NCI-H2196 (cell line): ENCODE measurements at regions not wholly inside any gene's neighbourhood (a gene's known extent, or its start where the extent isn't known, plus 50 kb on each side); places are given as distances from the start of the nearest gene placed in this dataset.

ENCODE experiments used
- DNase-seq: peaks from one replicate; lab custom pipeline; 2025; ENCODE audit not compliant: unreplicated experiment; lab: John Stamatoyannopoulos, UW

GRCh38 chr2:111219285-111219684 lies 98.6 kb downstream of the BCL2L11 start:
- DNase-seq = no peak

DNA sequence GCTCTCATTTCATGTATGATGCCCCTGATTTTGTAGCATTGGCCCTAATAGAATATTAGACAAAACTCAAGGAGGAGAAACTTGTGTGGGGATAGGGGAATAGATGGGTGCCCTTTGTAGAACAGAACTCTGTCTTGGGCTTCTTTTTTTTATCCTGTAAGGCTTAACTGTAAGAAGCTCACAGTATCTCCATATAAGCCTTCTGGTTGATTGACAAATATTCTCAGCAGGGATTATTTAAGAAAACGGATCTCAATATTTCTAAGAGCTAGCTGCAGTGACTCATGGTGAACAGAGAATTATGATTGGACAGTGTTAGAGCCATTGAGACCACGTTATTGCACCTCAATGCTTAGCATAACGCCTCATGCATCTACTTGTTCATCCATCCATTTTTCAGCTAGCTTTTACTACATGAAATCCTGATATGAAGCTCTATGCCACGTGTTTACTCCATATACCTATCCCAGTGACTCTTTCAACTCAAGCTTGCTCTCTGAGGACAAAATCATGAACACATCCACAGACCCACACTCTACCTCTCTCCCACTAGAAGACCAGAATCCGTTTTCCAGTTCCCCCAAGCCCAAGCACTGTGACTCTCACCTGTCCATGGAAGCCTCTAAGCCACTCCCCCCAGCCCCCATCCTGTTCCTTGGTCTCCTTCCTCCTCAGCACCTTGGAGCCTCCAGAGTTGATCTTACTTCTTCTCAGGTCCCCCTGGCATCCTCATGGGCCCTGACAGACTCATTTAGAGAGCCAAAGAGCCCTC lies 99.2 kb downstream of the BCL2L11 start:
- no peak for DNase-seq

- no peak for DNase-seq
Measured at GRCh38 chr2:111220962-111221361, 100.2 kb downstream of the BCL2L11 start.

DNA sequence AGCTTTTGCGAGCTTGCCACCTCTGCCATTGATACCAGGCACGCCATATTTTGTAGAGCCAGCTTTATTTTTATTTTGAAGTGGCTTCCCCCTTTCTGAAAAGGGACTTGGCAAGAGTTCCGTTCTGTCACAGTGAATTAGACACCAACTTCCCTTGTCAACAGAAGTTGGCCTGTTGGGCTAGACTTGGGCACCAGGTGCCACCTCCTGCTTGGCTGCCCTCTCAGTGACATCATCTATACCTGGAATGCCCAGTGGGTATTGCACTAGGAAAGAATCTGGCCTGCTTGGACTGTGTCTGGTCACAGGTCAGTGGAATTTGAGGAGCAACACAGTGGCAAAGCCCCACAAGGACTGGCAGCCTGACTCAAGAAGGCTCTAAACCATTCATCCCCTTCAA lies 101.0 kb downstream of the BCL2L11 start:
- DNase-seq = peak; percentile 38

- no peak for DNase-seq
Measured at GRCh38 chr2:111222204-111222866, 101.6 kb downstream of the BCL2L11 start.

GRCh38 chr2:111225856-111226255 lies 105.1 kb downstream of the BCL2L11 start:
- DNase-seq = no peak

DNA sequence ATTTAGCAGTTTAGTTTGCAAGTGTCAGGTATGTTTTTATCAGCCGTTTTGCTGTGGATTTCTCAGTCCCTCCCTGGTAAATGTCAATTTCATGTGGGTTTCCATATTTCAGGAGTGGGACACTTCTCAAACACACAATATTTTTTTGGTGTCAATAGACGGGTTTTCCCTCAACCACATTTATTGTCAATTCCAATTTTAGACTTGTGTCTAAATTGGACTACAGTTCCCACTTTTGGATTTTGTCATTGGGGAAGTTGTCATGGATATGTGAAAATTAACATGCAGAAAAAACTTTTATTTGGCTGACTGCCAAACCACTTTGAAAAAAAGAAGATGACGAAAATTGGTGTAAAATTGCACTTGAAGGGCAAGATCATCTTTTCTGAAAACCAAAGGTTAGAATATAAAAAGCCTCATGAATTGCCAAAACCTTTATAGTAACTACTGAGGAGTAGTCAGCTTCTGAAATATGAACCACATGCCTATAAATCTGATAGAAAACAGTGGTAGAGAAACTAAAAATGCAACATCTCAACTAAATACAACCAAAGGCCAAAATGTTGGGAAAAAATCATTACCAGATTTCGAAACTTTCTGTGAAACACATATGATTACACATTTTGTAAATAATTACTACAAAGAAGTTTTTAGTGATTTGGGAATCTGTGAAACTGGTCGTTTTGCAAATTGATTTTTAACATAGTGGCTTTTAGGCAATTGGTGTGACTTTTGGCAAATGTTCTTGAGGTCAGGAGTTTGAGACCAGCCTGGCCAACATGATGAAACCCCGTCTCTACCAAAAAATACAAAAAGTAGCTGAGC lies 106.4 kb downstream of the BCL2L11 start:
- no peak for DNase-seq

DNA sequence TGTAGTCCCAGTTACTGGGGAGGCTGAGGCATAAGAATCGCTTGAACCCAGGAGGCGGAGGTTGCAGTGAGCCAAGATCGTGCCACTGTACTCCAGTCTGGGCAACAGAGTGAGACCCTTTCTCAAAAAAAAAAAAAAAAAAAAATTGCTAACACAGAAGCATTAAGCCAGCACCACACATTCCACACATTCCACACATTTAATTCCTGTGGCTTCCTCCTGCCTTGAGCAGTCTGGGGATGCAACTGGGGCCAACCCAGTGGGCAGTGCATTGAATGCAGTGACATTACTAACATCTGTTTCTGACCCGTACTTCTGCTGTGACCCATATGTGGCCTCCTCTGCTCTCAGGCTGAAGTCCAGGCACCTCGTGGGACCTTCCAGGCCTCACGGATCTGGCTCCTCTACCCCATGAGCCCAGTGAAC lies 107.0 kb downstream of the BCL2L11 start:
- DNase-seq = no peak

DNA sequence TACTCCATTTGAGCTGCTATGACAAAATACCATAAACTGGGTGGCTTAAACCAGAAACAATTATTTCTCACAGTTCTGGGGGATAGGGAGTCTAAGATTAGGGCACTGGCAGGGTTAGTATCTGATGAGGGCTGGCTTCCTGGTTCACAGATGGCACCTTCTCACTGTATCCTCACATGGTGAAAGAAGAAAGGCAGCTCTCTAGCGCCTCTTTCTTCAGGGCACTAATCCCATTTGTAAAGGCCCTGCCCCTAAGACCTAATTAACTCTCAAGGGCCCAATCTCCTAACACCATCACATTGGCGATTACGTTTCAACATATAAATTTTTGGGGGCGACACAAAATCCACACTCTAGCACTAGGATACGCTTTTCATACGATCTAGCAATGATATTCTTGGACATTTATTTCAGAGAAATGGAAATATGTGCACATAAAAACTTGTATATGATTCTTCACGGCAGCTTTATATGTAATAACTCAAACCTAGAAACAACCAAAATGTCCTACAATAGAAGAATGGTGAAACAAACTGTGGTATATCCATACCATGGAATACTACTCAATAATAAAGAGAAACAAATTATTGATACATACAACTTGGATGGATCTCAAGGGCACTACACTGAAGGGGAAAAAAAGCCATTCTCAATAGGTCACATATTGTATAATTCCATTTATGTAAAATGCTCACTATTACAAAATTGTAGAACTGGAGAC lies 111.0 kb downstream of the BCL2L11 start:
- DNase-seq = no peak

DNA sequence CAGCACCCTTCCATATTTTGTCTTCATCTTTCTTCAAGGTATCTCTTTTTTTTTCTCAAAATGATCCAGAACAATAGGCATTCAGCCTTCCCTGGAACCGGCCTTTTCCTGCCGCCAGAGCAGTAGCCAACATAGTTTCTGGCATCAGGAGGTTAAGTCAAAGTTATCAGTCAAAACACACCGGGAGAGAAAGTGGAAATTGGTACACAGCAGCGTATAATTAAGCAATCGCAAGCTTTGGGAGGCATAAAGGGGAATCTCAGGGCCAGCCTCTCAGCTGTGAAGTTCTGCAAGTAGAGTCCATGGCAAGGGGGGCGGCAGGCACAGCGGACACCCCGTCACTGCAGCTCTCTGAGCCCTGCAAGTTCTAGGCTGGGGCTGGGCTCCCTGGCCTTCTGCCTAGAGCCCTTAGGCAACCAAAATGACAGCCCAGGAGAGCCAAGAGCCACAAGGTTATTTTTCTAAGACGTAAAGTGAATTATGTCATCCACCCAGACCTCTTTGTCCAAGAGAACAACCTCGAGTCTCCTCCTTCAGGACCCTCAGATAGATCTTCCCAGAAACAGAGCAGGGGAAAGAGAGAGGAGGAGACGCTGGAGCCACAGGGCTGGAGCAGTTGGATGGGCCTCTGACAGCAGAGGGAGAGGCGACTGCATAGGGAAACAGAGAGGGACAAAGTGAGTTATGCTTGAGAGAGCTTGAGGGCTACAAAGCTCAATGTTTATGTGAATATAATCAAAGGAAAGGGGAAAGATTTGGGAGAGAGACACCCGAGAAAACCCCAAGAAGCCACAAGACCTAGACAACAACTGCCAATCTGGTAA lies 114.7 kb downstream of the BCL2L11 start:
- no peak for DNase-seq

DNA sequence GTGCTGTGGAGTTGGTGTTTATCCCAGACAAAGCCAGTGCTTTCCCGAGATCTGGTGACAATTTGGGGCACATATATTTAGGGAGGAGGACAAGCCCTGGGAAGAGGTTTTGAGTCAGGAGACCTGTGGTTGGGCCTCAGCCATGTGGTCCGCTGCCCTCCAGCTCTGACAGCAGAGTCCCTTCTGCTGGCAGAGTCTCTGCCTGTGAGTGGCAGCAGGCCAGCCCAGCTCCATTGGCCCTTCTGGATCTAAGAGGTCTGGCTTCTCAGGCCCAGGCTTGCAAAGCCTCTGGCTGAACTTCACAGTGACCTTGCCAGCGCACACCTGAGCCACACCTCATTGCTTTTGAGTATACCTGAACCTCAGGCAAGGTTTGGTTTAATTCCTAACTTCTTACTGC lies 115.3 kb downstream of the BCL2L11 start:
- peak; percentile 65 for DNase-seq

DNA sequence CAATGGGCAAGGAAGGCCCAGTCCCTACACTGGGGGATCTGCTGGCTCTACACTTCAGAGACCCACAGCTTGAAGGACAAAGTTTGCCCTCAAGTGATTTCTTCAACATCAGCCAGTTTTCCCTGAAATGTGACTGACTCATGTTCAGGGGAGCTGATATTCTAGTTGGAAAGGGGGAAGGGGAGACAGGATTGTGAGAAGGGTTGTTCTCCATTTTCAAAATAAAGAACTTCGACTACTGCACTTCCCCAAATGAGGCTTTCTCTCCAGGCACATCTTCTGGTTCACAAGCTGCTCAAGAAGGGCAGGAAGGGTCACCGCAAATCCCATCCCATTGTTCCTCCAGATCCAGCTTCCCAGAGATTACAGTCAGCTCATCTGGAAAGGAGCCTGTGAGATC lies 117.6 kb downstream of the BCL2L11 start:
- no peak for DNase-seq

- DNase-seq = no peak
Measured at GRCh38 chr2:111239107-111239506, 118.4 kb downstream of the BCL2L11 start.

GRCh38 chr2:111239581-111240249 lies 119.0 kb downstream of the BCL2L11 start:
- DNase-seq = no peak

DNA sequence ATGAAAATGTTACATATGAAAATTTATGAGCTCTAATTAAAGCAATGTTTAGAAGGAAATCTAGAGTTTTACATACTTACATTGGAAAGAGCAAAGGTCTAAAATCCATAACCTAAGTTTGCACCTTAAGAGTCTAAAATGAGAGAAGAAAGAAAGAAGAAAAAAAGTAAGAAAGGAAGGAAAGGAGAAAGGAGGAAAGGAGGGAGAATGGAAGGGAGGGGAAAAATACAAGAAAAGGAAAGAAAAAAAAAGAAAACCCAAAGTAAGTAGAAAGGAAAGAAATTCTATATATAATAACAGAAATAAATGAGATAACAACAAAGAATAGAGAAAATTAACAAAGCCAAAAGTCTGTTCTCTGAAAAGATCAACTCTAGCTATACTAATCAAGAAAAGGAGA lies 122.6 kb downstream of the BCL2L11 start:
- DNase-seq = no peak

- no peak for DNase-seq
Measured at GRCh38 chr2:111244864-111245263, 124.2 kb downstream of the BCL2L11 start.

- DNase-seq = no peak
Measured at GRCh38 chr2:111246620-111247061, 125.9 kb downstream of the BCL2L11 start.

- DNase-seq = no peak
Measured at GRCh38 chr2:111247491-111247890, 126.8 kb downstream of the BCL2L11 start.

- no peak for DNase-seq
Measured at GRCh38 chr2:111249806-111250205, 129.1 kb downstream of the BCL2L11 start.
